ENCODE measurements at regions not wholly inside any gene's neighbourhood (a gene's known extent, or its start where the extent isn't known, plus 50 kb on each side); places are given as distances from the start of the nearest gene placed in this dataset.

GRCh38 chr5:2125901-2126265 is 243.2 kb upstream of the IRX4 start:
- Histone ChIP-seq H3K36me3 (no peaks in the 10 kb centered on the region), H3K4me3 (no peak overlapping the region), H3K4me1 (replicated peaks) (no peaks in the 10 kb centered on the region), H3K27me3 (replicated peaks; ENCODE audit: insufficient read depth) (no peaks in the 10 kb centered on the region), H3K9me3 (no peaks in the 10 kb centered on the region), H3K27ac (no peak overlapping the region)
- intact Hi-C loops (cut with DNase I), result no loop called here
- DNase-seq (ENCODE audit: low spot score), result no peak
- WGBS, result 70% methylated on average over 7 of the region's 7 CpGs
- TF ChIP-seq POLR2AphosphoS5 (IDR thresholded peaks at IDR 0.05) (no peak), POLR2A (IDR thresholded peaks at IDR 0.05) (no peak), CTCF (IDR thresholded peaks at IDR 0.05) (no peak)

GRCh38 chr5:2125171-2125900 is 242.6 kb upstream of the IRX4 start:
- Histone ChIP-seq H3K4me1 (replicated peaks) (no peaks in the 10 kb centered on the region), H3K27me3 (replicated peaks; ENCODE audit: insufficient read depth) (no peaks in the 10 kb centered on the region), H3K27ac (no peak overlapping the region), H3K4me3 (no peak overlapping the region), H3K36me3 (no peaks in the 10 kb centered on the region), H3K9me3 (no peaks in the 10 kb centered on the region)
- intact Hi-C loops (cut with DNase I), result no loop called here
- TF ChIP-seq POLR2AphosphoS5 (IDR thresholded peaks at IDR 0.05) (no peak), CTCF (IDR thresholded peaks at IDR 0.05) (no peak), POLR2A (IDR thresholded peaks at IDR 0.05) (no peak)
- WGBS, result 48% methylated on average over 8 of the region's 8 CpGs
- DNase-seq (ENCODE audit: low spot score), result no peak

- DNase-seq (ENCODE audit: low spot score), result no peak
- H3K27ac ChIP-seq, result no peak overlapping the region
- no peaks in the 10 kb centered on the region for H3K4me1 ChIP-seq (replicated peaks)
- intact Hi-C loops (cut with DNase I), result no loop called here
- H3K36me3 ChIP-seq, result no peaks in the 10 kb centered on the region
- H3K27me3 ChIP-seq (replicated peaks; ENCODE audit: insufficient read depth), result no peaks in the 10 kb centered on the region
- no peaks in the 10 kb centered on the region for H3K9me3 ChIP-seq
- no peak for TF ChIP-seq POLR2A (IDR thresholded peaks at IDR 0.05)
- TF ChIP-seq CTCF (IDR thresholded peaks at IDR 0.05), result no peak
- no peak for TF ChIP-seq POLR2AphosphoS5 (IDR thresholded peaks at IDR 0.05)
- 91% methylated on average over 14 of the region's 14 CpGs for WGBS
- H3K4me3 ChIP-seq, result no peak overlapping the region
Measured at GRCh38 chr5:2124434-2125170, 241.9 kb upstream of the IRX4 start.

DNA sequence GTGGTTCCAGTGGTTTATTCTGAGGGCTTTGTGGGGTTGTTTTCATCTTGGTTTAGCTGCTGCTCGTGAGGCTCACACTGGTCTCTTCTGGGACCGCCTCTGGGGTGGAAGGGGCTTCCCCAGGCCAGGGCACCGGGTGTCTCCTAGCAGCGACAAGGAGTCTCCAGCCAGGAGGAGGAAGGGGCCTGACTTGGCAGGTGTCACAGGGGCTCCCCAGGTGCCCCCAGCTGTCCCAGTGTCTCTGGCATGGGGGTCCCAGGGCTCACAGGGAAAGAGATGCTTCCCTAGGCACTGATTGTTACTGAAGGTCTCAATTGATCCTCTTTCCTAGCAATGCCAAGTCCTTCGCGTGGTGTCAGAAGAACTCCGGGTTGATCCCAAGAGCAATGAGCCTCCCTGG is 241.1 kb upstream of the IRX4 start:
- no peak overlapping the region for H3K4me3 ChIP-seq
- 90% methylated on average over 7 of the region's 7 CpGs for WGBS
- intact Hi-C loops (cut with DNase I), result no loop called here
- TF ChIP-seq CTCF (IDR thresholded peaks at IDR 0.05), result no peak
- TF ChIP-seq POLR2AphosphoS5 (IDR thresholded peaks at IDR 0.05), result no peak
- TF ChIP-seq POLR2A (IDR thresholded peaks at IDR 0.05), result no peak
- H3K36me3 ChIP-seq, result no peaks in the 10 kb centered on the region
- DNase-seq (ENCODE audit: low spot score), result no peak
- no peaks in the 10 kb centered on the region for H3K27me3 ChIP-seq (replicated peaks; ENCODE audit: insufficient read depth)
- no peak overlapping the region for H3K27ac ChIP-seq
- no peaks in the 10 kb centered on the region for H3K4me1 ChIP-seq (replicated peaks)
- no peaks in the 10 kb centered on the region for H3K9me3 ChIP-seq

DNA sequence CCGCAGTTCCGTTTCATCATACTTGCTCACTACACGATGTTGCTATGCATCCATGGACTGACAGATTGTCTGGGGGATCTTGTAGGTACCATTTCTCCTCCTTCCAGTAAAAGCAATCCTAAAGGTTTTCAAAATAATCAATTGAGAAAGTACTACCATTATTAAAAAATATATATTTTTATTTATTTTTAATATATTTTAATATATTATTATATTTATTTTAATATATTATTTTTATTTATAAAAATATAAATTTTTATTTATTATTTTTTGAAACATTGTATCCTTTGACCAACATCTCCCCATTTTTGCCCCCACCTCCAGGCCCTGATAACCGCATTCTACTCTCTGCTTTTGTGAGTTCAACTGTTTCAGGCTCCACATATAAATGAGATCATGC is 237.6 kb upstream of the IRX4 start:
- TF ChIP-seq POLR2A (IDR thresholded peaks at IDR 0.05) (no peak), CTCF (IDR thresholded peaks at IDR 0.05) (no peak)
- 87% methylated on average over 4 of the region's 4 CpGs for WGBS
- H3K27me3 ChIP-seq (replicated peaks; ENCODE audit: insufficient read depth), result no peaks in the 10 kb centered on the region
- no peak for DNase-seq (ENCODE audit: low spot score)
- intact Hi-C loops (cut with DNase I), result no loop called here
- no peak overlapping the region for H3K4me3 ChIP-seq
- H3K4me1 ChIP-seq (replicated peaks), result no peaks in the 10 kb centered on the region
- H3K9me3 ChIP-seq, result no peaks in the 10 kb centered on the region
- H3K27ac ChIP-seq, result no peak overlapping the region
- no peaks in the 10 kb centered on the region for H3K36me3 ChIP-seq
